ENCODE measurements at regions not wholly inside any gene's neighbourhood (a gene's known extent, or its start where the extent isn't known, plus 50 kb on each side); places are given as distances from the start of the nearest gene placed in this dataset.
"Not testable (repeated sequence)": the region's sequence is repeated elsewhere in the genome, so short reads cannot be mapped to it uniquely, and the experiment has no call there.

- no peak for DNase-seq (ENCODE audit: low spot score)
These were observed 72.2 kb downstream of the SERINC2 start for GRCh38 chr1:31485166-31485565.

GRCh38 chr1:31487143-31487542 lies 74.1 kb downstream of the SERINC2 start:
- DNase-seq (ENCODE audit: low spot score): no peak

GRCh38 chr1:31487721-31488293 lies 74.8 kb downstream of the SERINC2 start:
- no peak for DNase-seq (ENCODE audit: low spot score)

- no peak for DNase-seq (ENCODE audit: low spot score)
These were observed 75.5 kb downstream of the SERINC2 start for GRCh38 chr1:31488528-31488927.

GRCh38 chr1:31489575-31489974 lies 76.6 kb downstream of the SERINC2 start:
- DNase-seq (ENCODE audit: low spot score): not testable (repeated sequence)

- not testable (repeated sequence) for DNase-seq (ENCODE audit: low spot score)
These were observed 77.6 kb downstream of the SERINC2 start for GRCh38 chr1:31490596-31490995.

GRCh38 chr1:31495351-31495750 lies 81.0 kb upstream of the TINAGL1 start:
- not testable (repeated sequence) for DNase-seq (ENCODE audit: low spot score)

GRCh38 chr1:31495770-31496169 lies 80.5 kb upstream of the TINAGL1 start:
- not testable (repeated sequence) for DNase-seq (ENCODE audit: low spot score)

- DNase-seq (ENCODE audit: low spot score): no peak
These were observed 78.7 kb upstream of the TINAGL1 start for GRCh38 chr1:31497601-31498000.

- DNase-seq (ENCODE audit: low spot score): peak; percentile 17
These were observed 77.8 kb upstream of the TINAGL1 start for GRCh38 chr1:31498376-31499040.

GRCh38 chr1:31501505-31501904 lies 74.8 kb upstream of the TINAGL1 start:
- no peak for DNase-seq (ENCODE audit: low spot score)

DNA sequence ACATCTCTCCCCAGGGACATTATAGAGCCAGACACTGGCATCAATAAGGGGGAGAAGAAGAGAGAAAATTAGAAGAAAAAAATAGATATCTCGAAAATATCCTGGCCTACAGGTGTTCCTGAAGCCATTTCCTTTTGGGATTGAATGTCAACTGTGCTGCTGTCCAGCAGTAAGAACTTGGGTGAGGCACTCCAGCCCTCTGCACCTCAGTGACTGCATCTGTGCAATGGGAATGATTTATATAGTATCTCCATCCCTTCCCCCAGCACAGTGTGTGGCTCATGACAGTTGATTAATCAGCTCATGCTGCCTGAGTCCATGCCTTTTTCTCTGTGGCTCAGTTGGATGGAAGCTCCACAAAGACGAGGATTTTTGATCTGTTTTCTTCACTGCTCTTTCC lies 74.1 kb upstream of the TINAGL1 start:
- DNase-seq (ENCODE audit: low spot score): no peak

- DNase-seq (ENCODE audit: low spot score): no peak
These were observed 73.3 kb upstream of the TINAGL1 start for GRCh38 chr1:31502926-31503511.

DNA sequence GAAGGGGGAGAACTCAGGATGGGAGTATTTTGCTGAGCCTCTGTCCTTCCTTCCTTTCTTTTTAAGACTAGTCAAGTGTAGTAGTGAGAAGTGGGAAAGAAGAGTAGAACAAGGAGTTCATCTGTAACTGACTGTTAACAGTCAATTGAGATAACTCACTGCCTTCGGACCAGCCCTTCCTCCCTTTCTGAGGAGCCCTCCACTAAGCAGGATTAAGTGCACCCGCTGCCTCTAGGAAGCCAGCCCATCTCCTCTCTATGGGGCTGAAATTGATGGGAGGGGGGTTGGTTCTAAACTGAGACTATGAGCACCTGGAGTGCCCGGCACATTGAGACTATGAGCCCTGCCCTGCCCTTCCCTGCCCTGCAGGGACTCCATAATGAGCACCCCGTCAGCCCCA lies 72.7 kb upstream of the TINAGL1 start:
- no peak for DNase-seq (ENCODE audit: low spot score)

GRCh38 chr1:31504001-31504400 lies 72.3 kb upstream of the TINAGL1 start:
- DNase-seq (ENCODE audit: low spot score): no peak

DNA sequence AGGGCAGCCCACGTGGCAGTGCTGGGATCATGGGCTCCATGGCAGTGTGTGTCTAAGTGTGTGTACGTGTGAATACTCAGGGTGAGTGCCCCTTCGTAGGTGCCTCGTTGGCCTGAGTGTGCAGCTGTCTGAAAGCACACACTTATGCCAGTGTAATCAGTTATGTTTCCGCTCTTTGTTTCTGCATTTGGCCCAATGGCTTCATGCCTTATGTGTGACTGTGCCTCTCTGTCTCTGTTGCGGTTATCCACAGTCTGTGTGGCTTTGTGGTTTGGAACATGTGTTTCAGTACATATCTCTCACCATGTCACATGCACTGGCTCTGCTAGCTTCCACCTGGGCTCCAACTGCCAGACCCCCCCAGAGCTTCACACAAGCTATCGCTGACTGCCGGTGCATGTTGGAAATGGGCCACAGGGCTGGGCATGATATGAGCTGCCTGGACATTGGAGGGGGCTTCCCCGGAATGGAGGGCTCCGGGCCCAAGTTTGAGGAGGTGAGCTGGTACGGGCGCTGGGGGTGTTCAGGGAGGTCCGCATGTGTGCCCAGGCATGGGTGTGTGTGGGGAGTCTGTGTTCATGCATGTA lies 70.3 kb upstream of the TINAGL1 start:
- no peak for DNase-seq (ENCODE audit: low spot score)

- no peak for DNase-seq (ENCODE audit: low spot score)
These were observed 69.1 kb upstream of the TINAGL1 start for GRCh38 chr1:31507221-31507620.

DNA sequence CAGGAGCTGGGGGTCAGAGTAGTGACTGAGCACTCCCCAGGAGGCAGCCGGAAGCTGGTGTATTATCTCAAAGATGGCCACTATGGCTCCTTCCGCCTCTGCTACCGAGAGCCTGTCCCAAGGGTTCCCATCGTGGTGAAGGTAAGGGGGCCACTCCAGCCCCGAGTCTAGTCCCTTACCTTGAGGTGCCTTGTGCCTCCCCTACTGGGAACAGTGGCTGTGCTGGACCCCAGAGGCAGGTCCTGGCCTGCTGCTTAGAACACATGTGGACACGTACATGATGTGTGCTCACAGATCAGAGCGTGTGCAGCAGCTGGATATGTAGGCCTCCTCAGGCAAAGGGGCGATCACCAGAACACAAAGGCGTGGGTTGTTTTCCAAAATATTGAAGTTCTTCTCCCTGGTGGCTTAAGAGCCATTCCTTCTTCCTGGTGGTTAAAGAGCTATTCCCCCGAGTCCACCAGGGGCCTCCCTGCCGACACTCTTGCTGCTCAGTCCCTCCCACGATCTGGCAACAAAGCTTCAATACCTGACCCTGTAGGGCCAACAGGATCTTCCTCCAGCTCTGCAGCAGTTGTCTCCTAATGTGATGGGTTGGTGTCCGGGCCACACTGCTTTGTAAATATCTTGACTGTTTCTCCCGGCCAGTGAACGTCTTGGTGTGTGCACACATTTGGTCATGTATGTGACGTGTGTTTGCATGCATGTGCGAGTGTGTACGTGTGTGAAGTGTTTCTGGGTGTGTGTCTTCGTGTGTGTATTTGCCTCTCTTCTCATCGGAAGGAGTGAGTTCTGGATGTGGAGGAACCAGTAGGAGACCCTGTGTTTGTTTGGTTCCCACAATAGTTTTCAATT lies 68.4 kb upstream of the TINAGL1 start:
- DNase-seq (ENCODE audit: low spot score): no peak

DNA sequence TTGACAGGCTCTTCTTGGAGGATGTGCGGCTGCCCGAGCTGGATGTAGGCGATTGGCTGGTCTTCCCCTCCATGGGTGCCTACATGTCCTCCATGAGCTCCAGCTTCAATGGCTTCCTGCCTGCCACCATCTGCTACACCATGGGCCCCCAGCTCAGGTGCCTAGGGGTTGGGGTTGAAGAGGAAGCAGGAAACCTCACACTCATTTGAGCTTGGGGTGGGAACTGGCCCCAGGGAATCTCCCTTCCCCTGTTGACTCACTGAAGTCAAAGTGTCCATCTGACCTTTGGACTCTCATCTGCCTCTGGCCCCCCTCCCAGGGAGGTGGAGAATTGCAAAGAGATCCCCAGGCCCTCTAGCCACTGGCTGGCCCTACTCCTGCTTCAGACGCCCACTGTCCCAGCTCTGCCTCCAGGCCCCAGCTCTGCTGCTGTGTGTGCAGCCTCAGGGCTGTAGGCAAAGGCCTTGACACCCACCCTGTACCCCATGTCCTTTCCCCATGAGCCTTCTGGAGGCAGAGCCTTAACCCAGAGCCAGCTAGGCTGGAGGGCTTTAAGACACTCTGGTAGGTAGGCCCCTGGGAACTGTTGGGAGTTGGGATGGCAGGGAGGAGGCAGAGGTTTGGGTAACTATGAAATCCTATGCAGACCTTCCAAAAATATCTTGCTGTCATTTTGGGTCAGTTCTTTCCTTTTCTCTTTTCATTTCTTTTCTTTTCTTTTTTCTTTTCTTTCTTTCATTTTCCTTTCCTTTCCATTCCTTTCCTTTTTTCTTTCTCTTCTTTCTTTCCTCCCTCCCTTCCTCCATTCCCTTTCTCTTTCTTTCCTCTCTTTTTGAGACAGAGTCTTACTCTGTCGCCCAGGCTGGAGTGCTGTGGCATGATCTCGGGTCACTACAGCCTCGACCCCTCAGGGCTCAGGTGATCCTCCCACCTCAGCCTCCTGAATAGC lies 66.9 kb upstream of the TINAGL1 start:
- no peak for DNase-seq (ENCODE audit: low spot score)

DNA sequence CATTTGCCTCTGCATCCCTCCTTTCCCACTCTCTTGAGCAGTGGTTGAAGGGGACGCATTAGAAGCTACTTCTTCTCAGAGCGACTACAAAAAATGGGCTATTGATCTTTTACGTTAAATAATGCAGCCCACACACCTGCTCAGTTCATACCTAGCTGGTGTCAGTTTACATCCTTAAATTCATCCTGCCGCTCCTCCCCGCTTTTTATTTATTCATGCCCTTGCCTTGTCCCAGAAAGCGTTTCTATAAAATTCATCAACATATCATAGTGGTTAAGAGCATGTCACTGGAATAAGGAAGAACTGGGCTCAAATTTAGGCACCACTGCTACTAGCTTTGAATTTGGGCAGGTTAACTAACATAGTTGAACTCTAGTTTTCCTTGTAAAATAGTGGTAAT lies 66.0 kb upstream of the TINAGL1 start:
- no peak for DNase-seq (ENCODE audit: low spot score)

Measured in hematopoietic multipotent progenitor cell treated with erythropoietin and hydrocortisone succinate and interleukin-3 and kit ligand, for 17 days (in vitro differentiated cells).